DMS53 treated with DMSO at 0.1 percent for 48 hours (cell line): ENCODE measurements at regions not wholly inside any gene's neighbourhood (a gene's known extent, or its start where the extent isn't known, plus 50 kb on each side); places are given as distances from the start of the nearest gene placed in this dataset.

Source experiments
- DNase-seq: peaks from one replicate; lab custom pipeline; 2025; ENCODE audit not compliant: unreplicated experiment; lab: John Stamatoyannopoulos, UW

DNA sequence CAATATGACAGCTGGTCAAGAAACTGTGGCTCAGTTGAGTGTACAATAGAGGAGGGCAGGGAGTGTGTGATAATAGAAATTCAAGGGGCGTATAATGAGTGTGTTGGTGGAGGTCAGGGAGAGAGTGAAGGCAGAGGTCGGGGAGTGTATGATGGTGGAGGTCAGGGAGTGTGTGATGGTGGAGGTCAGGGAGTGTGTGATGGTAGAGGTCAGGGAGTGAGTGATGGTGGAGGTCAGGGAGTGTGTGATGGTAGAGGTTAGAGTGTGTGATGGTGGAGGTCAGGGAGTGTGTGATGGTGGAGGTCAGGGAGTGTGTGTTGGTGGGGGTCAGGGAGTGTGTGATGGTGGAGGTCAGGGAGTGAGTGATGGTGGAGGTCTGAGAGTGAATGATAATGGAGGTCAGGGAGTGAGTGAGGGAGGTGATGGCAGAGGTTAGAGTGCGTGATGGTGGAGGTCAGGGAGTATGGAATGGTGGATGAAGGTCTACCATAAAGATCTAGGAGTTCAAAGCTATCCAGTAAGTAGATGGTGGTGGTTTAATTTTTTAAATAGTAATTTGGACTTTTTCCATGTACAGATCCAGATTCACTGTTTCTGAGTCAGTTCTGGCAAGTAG is 57.7 kb upstream of the TNS3 start:
- no peak for DNase-seq

DNA sequence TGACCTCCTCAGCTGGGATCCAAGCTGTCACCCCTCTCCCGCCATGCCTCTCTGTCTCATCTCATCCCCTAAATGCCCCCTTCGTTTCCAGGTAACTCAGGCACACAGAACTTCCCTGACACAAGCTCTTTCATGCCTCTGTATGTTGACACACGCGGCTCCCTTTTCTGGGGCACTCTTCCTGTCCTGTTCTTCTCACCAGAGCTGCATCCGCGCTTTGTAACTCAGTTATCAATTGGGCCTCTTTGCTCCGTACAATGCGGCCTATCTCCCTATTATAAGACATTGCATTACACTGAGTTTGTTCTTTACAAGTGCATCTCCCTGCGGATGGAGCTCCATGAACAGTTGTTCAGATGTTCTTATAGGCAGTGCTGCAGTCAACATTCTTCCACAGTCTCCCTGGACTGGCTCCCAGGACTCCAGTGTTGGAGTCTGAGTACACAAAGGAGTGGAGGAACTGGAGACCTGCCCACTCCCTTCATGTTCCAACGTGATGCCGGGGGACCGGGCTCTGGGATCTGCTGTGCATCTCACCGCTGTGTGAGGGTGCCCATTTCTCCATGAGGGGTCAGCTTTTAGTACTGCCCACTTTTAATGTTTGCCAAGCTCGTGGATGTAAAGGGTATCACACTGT is 56.9 kb upstream of the TNS3 start:
- DNase-seq: no peak

DNA sequence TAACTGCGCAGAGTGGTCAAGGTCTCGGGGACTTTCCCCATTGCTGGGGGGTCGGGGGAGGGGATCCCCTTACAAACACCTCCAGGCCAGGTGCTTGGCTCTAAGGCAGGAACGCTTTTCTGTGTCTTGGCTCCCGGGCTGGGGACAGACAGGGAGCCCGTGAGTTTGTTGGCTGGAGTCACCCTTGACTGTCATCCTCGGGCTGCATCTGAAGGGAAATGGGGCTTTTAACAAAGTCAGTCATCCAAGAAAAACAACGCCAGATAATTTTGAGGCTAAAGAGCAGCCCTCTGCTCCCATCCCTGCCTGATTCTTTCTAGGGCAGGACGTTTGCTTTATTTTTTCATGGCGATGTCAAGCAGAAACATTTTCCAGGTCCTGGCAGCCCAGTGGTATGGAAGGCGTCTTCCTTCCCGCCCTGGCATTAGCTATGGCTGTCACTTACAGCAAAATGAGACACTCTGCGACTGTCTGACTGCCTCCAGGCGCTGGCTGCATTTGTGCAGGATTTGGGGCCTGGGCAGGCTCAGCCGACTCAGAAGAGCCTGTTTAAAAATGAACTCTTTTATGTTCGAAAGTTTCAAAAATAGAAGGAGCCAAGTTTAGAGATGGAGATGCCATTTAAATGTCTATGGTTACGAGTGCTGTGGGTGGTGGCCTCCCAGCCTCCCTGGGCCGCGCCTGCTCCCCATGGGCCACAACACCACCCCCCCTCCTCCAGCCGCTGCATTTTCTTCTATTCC is 54.7 kb upstream of the TNS3 start:
- DNase-seq: no peak

DNA sequence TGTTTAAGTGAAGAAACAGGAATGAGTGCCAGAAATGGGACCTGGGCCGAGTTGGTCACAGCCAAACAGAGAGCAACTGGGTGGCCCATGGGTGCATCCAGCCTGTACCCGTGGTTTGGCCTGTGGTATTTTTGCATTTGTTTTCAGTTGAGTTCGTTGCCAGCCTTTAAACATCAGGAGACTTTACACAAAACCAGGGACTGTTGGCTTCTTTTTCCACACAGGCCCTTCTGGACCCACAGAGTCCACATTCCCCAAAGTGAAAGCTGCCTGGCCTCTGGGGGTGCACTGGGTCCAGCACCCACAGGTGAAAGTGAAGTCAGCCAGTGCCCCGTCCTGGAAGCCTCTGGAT is 54.1 kb upstream of the TNS3 start:
- no peak for DNase-seq

DNA sequence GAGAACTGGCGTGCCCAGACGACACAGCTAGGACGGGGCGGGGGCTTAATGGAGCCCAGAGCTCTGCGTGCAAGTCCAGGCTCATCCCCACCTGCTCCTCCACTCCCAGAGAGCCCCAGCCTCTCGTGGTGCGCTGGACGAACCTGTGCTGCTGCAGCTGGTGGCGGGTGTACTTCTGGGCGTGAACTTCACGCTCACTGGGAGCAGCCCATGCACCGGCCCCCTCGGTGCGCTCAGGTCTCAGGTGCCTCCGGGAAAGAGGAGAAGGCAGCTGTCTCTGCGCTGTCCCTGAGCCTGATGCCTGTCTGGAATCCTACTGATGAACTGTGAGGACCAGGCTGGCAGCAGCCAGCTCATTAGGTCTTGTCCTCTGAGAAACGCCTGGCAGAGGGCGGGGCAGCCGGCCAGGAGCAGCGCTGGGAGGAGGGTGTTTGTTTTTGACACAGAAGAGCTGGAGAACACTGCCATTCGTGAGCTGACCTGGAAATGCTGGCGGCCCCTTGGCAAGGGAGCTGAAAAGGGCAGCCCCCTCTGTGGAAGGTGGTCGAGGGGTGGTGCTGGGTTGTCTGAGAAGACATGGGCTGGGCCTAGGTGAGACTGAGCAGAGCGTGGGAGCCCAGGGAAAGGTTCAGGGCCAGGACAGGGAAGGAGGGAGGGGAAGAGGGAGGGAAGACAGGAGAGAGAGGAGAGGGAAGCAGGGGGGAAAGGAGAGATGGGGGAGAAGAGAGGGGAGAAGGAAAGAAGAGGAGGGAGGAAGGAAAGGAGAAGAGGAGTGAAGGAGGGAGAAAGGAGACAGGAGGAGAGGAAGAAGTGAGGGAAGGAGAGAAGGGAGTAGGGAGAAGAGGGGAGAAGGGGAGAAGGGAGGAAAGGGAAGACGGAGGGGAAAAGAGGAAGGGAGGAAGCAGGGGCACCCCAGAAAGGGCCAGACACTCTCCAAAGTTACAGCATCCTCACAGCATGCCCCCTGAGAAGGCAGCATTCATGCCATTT is 53.5 kb upstream of the TNS3 start:
- peak; percentile 72 for DNase-seq

DNA sequence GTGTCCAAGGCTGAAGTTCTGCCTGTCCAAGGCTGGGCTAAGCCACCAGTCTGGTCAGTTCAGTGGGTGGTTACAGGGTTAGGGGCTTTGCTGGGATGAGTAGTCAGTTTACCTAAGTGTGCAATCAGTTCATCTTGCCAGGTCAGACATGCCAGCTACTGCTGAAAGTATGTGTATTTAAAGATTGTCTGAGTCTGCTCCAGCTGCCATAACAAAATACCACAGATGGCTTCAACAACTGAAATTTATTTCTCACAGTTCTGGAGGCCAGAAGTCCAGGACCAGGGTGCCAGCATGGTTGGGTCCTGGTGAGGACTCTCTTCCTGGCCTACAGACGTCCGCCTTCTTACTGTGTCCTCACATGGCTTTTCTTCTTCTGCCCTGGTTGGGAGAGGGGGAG is 52.4 kb upstream of the TNS3 start:
- no peak for DNase-seq

DNA sequence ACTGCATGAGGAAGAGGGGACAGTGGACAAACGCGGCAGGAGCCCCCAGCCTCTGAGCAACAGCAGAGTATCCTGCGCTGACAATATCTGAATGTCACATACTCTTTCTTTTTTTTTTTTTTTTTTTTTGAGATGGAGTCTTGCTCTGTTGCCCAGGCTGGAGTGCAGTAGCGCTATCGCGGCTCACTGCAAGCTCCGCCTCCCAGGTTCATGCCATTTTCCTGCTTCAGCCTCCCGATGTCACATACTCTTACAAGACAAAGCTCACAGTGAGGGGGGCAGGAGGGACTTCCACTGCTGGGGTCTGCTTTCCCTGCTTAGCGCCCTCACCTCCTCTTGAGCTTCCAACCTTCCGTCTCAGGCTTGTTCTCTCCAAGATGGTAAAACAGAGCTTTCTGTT is 51.2 kb upstream of the TNS3 start:
- no peak for DNase-seq
